Osteoblast (primary cell): ENCODE measurements at regions not wholly inside any gene's neighbourhood (a gene's known extent, or its start where the extent isn't known, plus 50 kb on each side); places are given as distances from the start of the nearest gene placed in this dataset.

Experiments
- DNase-seq: peaks from one replicate; pipeline ENCODE4 v3.0.0; 2011; ENCODE audit warnings: low spot score, mixed read lengths; ENCODE audit not compliant: insufficient read length; ENCODE audit errors: missing footprints
- H2AFZ ChIP-seq: 2 replicates; pipeline ENCODE4 v1.6.0; 2011; ENCODE audit warnings: mild to moderate bottlenecking, low read length
- H3K27ac ChIP-seq: 2 replicates; pipeline ENCODE4 v1.5.1; 2011; ENCODE audit warnings: mild to moderate bottlenecking, low read depth, low read length, moderate library complexity
- H3K27me3 ChIP-seq: 2 replicates; pipeline ENCODE4 v1.6.0; 2012; ENCODE audit warnings: mild to moderate bottlenecking, control low read depth, inconsistent platforms, low read length, moderate library complexity; ENCODE audit not compliant: insufficient read depth
- H3K36me3 ChIP-seq: 2 replicates; pipeline ENCODE4 v1.5.1; 2011; ENCODE audit warnings: mild to moderate bottlenecking, low read length, control low read depth, moderate library complexity; ENCODE audit not compliant: insufficient read depth
- H3K4me1 ChIP-seq: 2 replicates; pipeline ENCODE4 v1.5.1; 2011; ENCODE audit warnings: mild to moderate bottlenecking, low read length, control low read depth, moderate library complexity; ENCODE audit not compliant: insufficient read depth
- H3K4me2 ChIP-seq: 2 replicates; pipeline ENCODE4 v1.6.0; 2011; ENCODE audit warnings: mild to moderate bottlenecking, low read length; ENCODE audit not compliant: insufficient read depth
- H3K4me3 ChIP-seq: fragments of 200-600 bp; sonication (generic); 3 replicates; pipeline ENCODE4 v1.5.1; 2012; ENCODE audit warnings: mild to moderate bottlenecking, low read length, inconsistent platforms; ENCODE audit not compliant: insufficient read depth
- H3K79me2 ChIP-seq: 2 replicates; pipeline ENCODE4 v1.6.0; 2012; ENCODE audit warnings: mild to moderate bottlenecking, low read length, control low read depth, inconsistent platforms; ENCODE audit not compliant: insufficient read depth
- H3K9me3 ChIP-seq: 2 replicates; pipeline ENCODE4 v1.5.1; 2011; ENCODE audit warnings: low read depth, low read length, control low read depth
- H4K20me1 ChIP-seq: 2 replicates; pipeline ENCODE4 v1.6.0; 2012; ENCODE audit warnings: mild to moderate bottlenecking, low read length, control low read depth; ENCODE audit not compliant: insufficient read depth
- CTCF ChIP-seq: IDR thresholded peaks from 2 replicates; pipeline ENCODE4 v1.5.1; 2011; ENCODE audit warnings: mild to moderate bottlenecking, low read depth, low read length, moderate library complexity; ENCODE audit errors: extremely low read depth

- DNase-seq: no peak
- Histone ChIP-seq H3K4me1 (no peaks in the 10 kb centered on the region), H3K36me3 (no peaks in the 10 kb centered on the region), H3K27me3 (no peaks in the 10 kb centered on the region), H2AFZ (no peak overlapping the region), H4K20me1 (no peaks in the 10 kb centered on the region), H3K9me3 (no peaks in the 10 kb centered on the region), H3K4me2 (no peak overlapping the region), H3K4me3 (no peak overlapping the region), H3K27ac (no peak overlapping the region), H3K79me2 (no peaks in the 10 kb centered on the region)
- no peak for TF ChIP-seq CTCF
These were observed 930.7 kb downstream of the MCTP2 start for GRCh38 chr15:95162069-95162468.

GRCh38 chr15:95162531-95162930 lies 931.2 kb downstream of the MCTP2 start:
- no peak for DNase-seq
- TF ChIP-seq CTCF: no peak
- Histone ChIP-seq H3K9me3 (no peaks in the 10 kb centered on the region), H3K27me3 (no peaks in the 10 kb centered on the region), H4K20me1 (no peaks in the 10 kb centered on the region), H3K4me1 (no peaks in the 10 kb centered on the region), H3K4me2 (no peak overlapping the region), H3K36me3 (no peaks in the 10 kb centered on the region), H3K4me3 (no peak overlapping the region), H2AFZ (no peak overlapping the region), H3K79me2 (no peaks in the 10 kb centered on the region), H3K27ac (no peak overlapping the region)

- no peak overlapping the region for H3K4me2 ChIP-seq
- TF ChIP-seq CTCF: no peak
- H4K20me1 ChIP-seq: no peaks in the 10 kb centered on the region
- no peak overlapping the region for H2AFZ ChIP-seq
- no peaks in the 10 kb centered on the region for H3K27me3 ChIP-seq
- peak overlapping the region; percentile 15 for H3K27ac ChIP-seq
- H3K4me1 ChIP-seq: no peaks in the 10 kb centered on the region
- no peaks in the 10 kb centered on the region for H3K9me3 ChIP-seq
- H3K79me2 ChIP-seq: no peaks in the 10 kb centered on the region
- no peak overlapping the region for H3K4me3 ChIP-seq
- DNase-seq: no peak
- H3K36me3 ChIP-seq: no peaks in the 10 kb centered on the region
These were observed 931.7 kb downstream of the MCTP2 start for GRCh38 chr15:95162967-95163531.

GRCh38 chr15:95168152-95168551 lies 936.8 kb downstream of the MCTP2 start:
- Histone ChIP-seq H3K9me3 (no peaks in the 10 kb centered on the region), H3K79me2 (no peaks in the 10 kb centered on the region), H3K4me1 (no peaks in the 10 kb centered on the region), H2AFZ (no peak overlapping the region), H3K27me3 (no peaks in the 10 kb centered on the region), H4K20me1 (no peaks in the 10 kb centered on the region), H3K27ac (no peak overlapping the region), H3K4me2 (no peak overlapping the region), H3K36me3 (no peaks in the 10 kb centered on the region), H3K4me3 (no peak overlapping the region)
- no peak for DNase-seq
- no peak for TF ChIP-seq CTCF
